GM23338 (cell line): ENCODE measurements at regions not wholly inside any gene's neighbourhood (a gene's known extent, or its start where the extent isn't known, plus 50 kb on each side); places are given as distances from the start of the nearest gene placed in this dataset.

Experiments used
- ATAC-seq: fragments of 200-7000 bp; cut with Tn5 transposase; 3 replicates; pipeline ENCODE4 v1.9.1; 2020
- DNase-seq: peaks from one replicate; pipeline ENCODE4 v3.0.0-alpha.2; 2015; ENCODE audit warnings: low spot score
- H2AFZ ChIP-seq: fragments of 200-600 bp; sonication (generic); 2 replicates; pipeline ENCODE4 v1.8.0; 2016; ENCODE audit warnings: antibody characterized with exemption, mild to moderate bottlenecking, moderate library complexity
- H3F3A ChIP-seq: fragments of 200-600 bp; sonication (generic); replicated peaks from 2 replicates; pipeline ENCODE4 v1.8.0; 2017; ENCODE audit warnings: antibody characterized with exemption, mixed run types, low read depth
- H3K27ac ChIP-seq: fragments of 200-600 bp; sonication (generic); 2 replicates; pipeline ENCODE4 v1.6.1; 2016; ENCODE audit warnings: low read depth
- H3K27me3 ChIP-seq: fragments of 200-600 bp; sonication (generic); 2 replicates; pipeline ENCODE4 v1.8.0; 2016; ENCODE audit warnings: mild to moderate bottlenecking, mixed run types, moderate library complexity; ENCODE audit not compliant: insufficient read depth
- H3K36me3 ChIP-seq: fragments of 200-600 bp; sonication (generic); 2 replicates; pipeline ENCODE4 v1.8.0; 2016; ENCODE audit warnings: mild to moderate bottlenecking; ENCODE audit not compliant: insufficient read depth
- H3K4me1 ChIP-seq: fragments of 200-600 bp; sonication (generic); 2 replicates; pipeline ENCODE4 v1.8.0; 2016; ENCODE audit warnings: mild to moderate bottlenecking, moderate library complexity; ENCODE audit not compliant: insufficient read depth
- H3K4me2 ChIP-seq: fragments of 200-600 bp; sonication (generic); 2 replicates; pipeline ENCODE4 v1.7.1; 2017; ENCODE audit warnings: mixed run types
- H3K4me3 ChIP-seq: fragments of 200-600 bp; sonication (generic); 2 replicates; pipeline ENCODE4 v1.6.1; 2016; ENCODE audit warnings: mixed run types
- H3K79me2 ChIP-seq: fragments of 200-600 bp; sonication (generic); replicated peaks from 2 replicates; pipeline ENCODE4 v1.8.0; 2017; ENCODE audit warnings: mild to moderate bottlenecking; ENCODE audit not compliant: insufficient read depth
- H3K9me2 ChIP-seq: fragments of 200-600 bp; sonication (generic); 2 replicates; pipeline ENCODE4 v1.8.0; 2017; ENCODE audit not compliant: insufficient read depth
- H4K20me1 ChIP-seq: fragments of 200-600 bp; sonication (generic); replicated peaks from 2 replicates; pipeline ENCODE4 v1.8.0; 2017; ENCODE audit warnings: mild to moderate bottlenecking; ENCODE audit not compliant: insufficient read depth
- H3K27ac Mint-ChIP-seq: 2 replicates; pipeline ENCODE4 v1.8.0; 2020; ENCODE audit warnings: inconsistent platforms, mild to moderate bottlenecking, moderate library complexity, mixed read lengths
- H3K27me3 Mint-ChIP-seq: 3 replicates; pipeline ENCODE4 v1.8.0; 2022; ENCODE audit warnings: low read depth, mild to moderate bottlenecking, moderate library complexity, mixed read lengths, inconsistent platforms; ENCODE audit not compliant: insufficient read depth, poor library complexity
- H3K36me3 Mint-ChIP-seq: 3 replicates; pipeline ENCODE4 v1.8.0; 2021; ENCODE audit warnings: low read depth, mild to moderate bottlenecking, inconsistent platforms, moderate library complexity, mixed read lengths
- H3K4me1 Mint-ChIP-seq: 3 replicates; pipeline ENCODE4 v1.8.0; 2020; ENCODE audit warnings: mild to moderate bottlenecking, inconsistent platforms, mixed read lengths
- H3K4me3 Mint-ChIP-seq: 3 replicates; pipeline ENCODE4 v1.8.0; 2021; ENCODE audit warnings: moderate library complexity, mild to moderate bottlenecking, inconsistent platforms, mixed read lengths
- H3K9me3 Mint-ChIP-seq: 3 replicates; pipeline ENCODE4 v1.8.0; 2020; ENCODE audit warnings: moderate library complexity, mild to moderate bottlenecking, inconsistent platforms, mixed read lengths
- CREB1 ChIP-seq: fragments of 250-450 bp; sonication (Bioruptor Pico); IDR thresholded peaks from 2 replicates; pipeline ENCODE4 v1.5.0; 2020; ENCODE audit warnings: low read depth, mild to moderate bottlenecking, moderate library complexity
- CTCF ChIP-seq, 2 experiments: fragments of 200-600 bp in 1 of 2; sonication (generic) in 1 of 2; conservative IDR thresholded peaks; 2 replicates each; pipeline versions ENCODE4 v1.5.1 to v1.6.1; 2016 to 2017; ENCODE audit warnings: antibody characterized with exemption in 2 of 2, low read depth in 2 of 2, mild to moderate bottlenecking in 2 of 2, moderate library complexity in 1 of 2
- ETS1 ChIP-seq: IDR thresholded peaks from 2 replicates; pipeline ENCODE4 v1.6.1; 2016; ENCODE audit warnings: antibody characterized with exemption
- EZH2 ChIP-seq: fragments of 200-600 bp; sonication (generic); IDR thresholded peaks from one replicate; pipeline ENCODE4 v1.8.0; 2017; ENCODE audit warnings: antibody characterized with exemption, mild to moderate bottlenecking, low read depth; ENCODE audit not compliant: unreplicated experiment
- EZH2phosphoT487 ChIP-seq: fragments of 200-600 bp; sonication (generic); IDR thresholded peaks from one replicate; pipeline ENCODE4 v1.8.1; 2018; ENCODE audit warnings: antibody characterized with exemption; ENCODE audit not compliant: unreplicated experiment
- JUNB ChIP-seq: IDR thresholded peaks from one replicate; pipeline ENCODE4 v1.6.1; 2016; ENCODE audit warnings: antibody characterized with exemption; ENCODE audit not compliant: unreplicated experiment
- NANOG ChIP-seq: IDR thresholded peaks from 2 replicates; pipeline ENCODE4 v1.6.1; 2016; ENCODE audit warnings: antibody characterized with exemption, borderline replicate concordance
- POLR2AphosphoS5 ChIP-seq: IDR thresholded peaks from 2 replicates; pipeline ENCODE4 v1.6.1; 2016; ENCODE audit warnings: antibody characterized with exemption, low read depth
- REST ChIP-seq: IDR thresholded peaks from one replicate; pipeline ENCODE4 v1.6.1; 2018; ENCODE audit warnings: antibody characterized with exemption; ENCODE audit not compliant: unreplicated experiment
- STAT1 ChIP-seq: IDR thresholded peaks from one replicate; pipeline ENCODE4 v1.6.1; 2016; ENCODE audit warnings: antibody characterized with exemption; ENCODE audit not compliant: unreplicated experiment
- ZNF114 ChIP-seq: fragments of 250-450 bp; sonication (Bioruptor Pico); IDR thresholded peaks from 2 replicates; pipeline ENCODE4 v1.5.0; 2020; ENCODE audit warnings: mild to moderate bottlenecking, moderate library complexity
- ZNF331 ChIP-seq: fragments of 250-450 bp; sonication (Bioruptor Pico); IDR thresholded peaks from 2 replicates; pipeline ENCODE4 v1.5.0; 2020; ENCODE audit warnings: low read depth, mild to moderate bottlenecking, moderate library complexity
- ZNF462 ChIP-seq: fragments of 250-450 bp; sonication (Bioruptor Pico); IDR thresholded peaks from 2 replicates; pipeline ENCODE4 v1.5.0; 2020; ENCODE audit warnings: mild to moderate bottlenecking, moderate library complexity

- Histone ChIP-seq H4K20me1 (no peaks in the 10 kb centered on the region), H3K9me2 (no peaks in the 10 kb centered on the region), H3K4me2 (no peak overlapping the region), H3K27me3 (no peaks in the 10 kb centered on the region), H3K4me1 (peaks cover 4% of the 10 kb centered on the region; the same call in 1 of the 2 replicates), H3K27ac (no peak overlapping the region), H3F3A (no peaks in the 10 kb centered on the region), H3K36me3 (no peaks in the 10 kb centered on the region), H3K79me2 (no peaks in the 10 kb centered on the region), H2AFZ (no peak overlapping the region; the same call in 1 of the 2 replicates), H3K4me3 (no peak overlapping the region)
- Mint-ChIP-seq H3K9me3 (peaks cover 4% of the 10 kb centered on the region; the same call in 2 of the 3 replicates), H3K36me3 (0 out of 3 replicates have a peak, but pooled peaks cover 3% of the 10 kb centered on the region), H3K27me3 (no peaks in the 10 kb centered on the region), H3K4me3 (no peak overlapping the region), H3K4me1 (no peaks in the 10 kb centered on the region), H3K27ac (no peak overlapping the region)
- DNase-seq (no peak), ATAC-seq (no peak)
- TF ChIP-seq EZH2phosphoT487 (no peak), NANOG (no peak), ZNF331 (CRISPR knock-in tag) (no peak), JUNB (no peak), POLR2AphosphoS5 (no peak), ETS1 (no peak), STAT1 (no peak), ZNF114 (CRISPR knock-in tag) (no peak), CREB1 (CRISPR knock-in tag) (no peak), ZNF462 (CRISPR knock-in tag) (no peak), EZH2 (no peak), REST (no peak), CTCF (conservative IDR thresholded peaks at IDR 0.05; ENCODE audit: low read depth in 2 of 2) (no peak)
These were observed 96.6 kb upstream of the SMLR1 start for GRCh38 chr6:130730600-130730999.
